Suppressor macrophage treated with lipopolysaccharide for 1 hour (primary cell): ENCODE measurements at regions not wholly inside any gene's neighbourhood (a gene's known extent, or its start where the extent isn't known, plus 50 kb on each side); places are given as distances from the start of the nearest gene placed in this dataset.
"Not testable (repeated sequence)": the region's sequence is repeated elsewhere in the genome, so short reads cannot be mapped to it uniquely, and the experiment has no call there.

Experiments
- DNase-seq, 3 donors: peaks; one replicate each; pipeline ENCODE4 v3.0.0-alpha.2; 2020 to 2022

DNA sequence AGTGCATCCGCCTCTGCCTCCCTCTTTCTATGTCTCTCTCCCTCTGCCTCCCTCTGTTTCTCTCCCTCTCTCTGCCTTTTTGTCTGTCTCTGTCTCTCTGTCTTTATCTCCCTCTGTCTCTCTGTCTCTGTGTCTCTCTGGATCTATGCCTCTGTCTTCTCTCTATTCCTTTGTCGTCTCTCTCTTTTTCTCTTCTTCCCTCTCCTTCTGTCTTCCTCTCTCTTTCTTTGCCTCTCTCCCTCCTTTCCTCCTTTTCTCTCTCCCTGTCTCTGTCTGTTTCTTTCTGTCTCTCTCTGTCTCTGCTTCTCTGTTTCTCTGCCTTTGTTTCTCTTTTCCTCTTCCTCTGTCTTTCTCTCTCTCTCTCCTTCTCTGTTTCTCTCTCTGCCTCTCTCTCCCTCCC lies 678.8 kb upstream of the NRP1 start:
- DNase-seq, result no peak

DNA sequence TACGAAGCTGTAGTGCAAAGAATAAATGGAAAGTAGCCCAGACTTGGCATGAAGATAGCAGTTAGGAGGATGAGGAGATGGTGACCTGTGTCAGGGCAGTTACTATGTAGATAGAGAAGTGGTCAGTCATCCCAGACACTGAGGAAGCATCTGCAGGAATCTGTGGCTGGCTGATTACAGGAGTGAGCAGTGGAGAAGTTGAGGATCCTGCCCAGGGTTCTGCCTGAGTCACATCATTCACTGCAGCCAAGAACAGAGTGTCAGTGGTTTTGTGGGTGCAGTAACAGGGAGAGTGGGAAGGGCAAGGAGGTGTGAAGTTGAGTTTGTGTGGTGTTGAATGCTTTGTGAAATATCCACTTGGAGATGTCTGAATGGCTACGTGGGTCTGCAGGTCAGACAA lies 676.4 kb upstream of the NRP1 start:
- DNase-seq, result peak; percentile 11 to 22 (median 12)

DNA sequence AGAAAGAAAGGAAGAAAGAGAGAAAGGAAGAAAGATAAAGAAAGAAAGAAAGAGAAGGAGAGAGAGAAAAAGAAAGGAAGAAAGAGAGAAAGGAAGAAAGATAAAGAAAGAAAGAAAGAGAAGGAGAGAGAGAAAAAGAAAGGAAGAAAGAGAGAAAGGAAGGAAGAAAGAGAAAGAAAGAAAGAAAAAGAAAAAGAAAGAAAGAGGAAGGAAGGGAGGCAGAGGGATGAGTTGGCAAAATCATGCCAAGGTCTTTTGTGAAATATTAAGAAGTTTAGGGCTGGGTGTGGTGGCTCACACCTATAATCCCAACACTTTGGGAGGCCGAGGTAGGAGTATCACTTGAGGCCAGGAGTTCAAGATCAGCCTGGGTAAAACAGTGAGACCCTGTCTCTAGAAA lies 675.8 kb upstream of the NRP1 start:
- DNase-seq, result not testable (repeated sequence)

DNA sequence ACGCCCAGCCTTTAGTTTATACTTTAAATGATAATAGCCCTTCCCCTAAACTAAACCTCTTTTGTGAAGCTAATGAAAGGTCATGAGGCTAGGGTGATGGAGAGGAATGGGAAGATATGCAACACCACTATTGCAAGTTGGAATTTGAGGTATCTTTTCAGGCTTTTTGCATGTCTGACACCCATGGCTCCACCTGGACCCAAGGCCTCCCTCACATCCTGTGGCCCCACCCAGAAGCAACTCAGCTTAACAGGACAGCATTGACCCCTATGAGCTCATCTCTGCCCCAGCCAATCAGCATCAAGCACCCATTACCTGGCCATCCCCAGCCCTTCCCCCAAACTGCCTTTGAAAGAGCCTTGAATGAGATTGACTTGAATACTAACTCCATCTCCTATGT lies 674.2 kb upstream of the NRP1 start:
- no peak for DNase-seq

DNA sequence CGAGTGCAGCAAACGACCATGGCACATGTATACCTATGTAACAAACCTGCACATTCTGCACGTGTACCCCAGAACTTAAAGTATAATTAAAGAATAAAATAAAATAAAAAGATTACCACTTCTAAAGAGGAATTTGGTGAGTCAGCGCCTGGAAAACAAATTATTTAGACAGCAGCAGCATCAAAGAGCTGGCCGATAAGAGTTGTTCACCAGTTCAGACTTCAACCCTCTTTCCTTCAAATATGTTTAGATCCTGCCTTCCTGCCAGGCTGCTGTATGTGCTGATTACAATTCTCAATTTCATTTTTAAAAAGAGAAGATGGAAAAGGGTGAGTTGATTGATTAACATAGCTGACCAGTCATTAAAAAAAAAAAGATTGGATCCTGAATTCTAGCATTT lies 672.0 kb upstream of the NRP1 start:
- DNase-seq, result no peak

DNA sequence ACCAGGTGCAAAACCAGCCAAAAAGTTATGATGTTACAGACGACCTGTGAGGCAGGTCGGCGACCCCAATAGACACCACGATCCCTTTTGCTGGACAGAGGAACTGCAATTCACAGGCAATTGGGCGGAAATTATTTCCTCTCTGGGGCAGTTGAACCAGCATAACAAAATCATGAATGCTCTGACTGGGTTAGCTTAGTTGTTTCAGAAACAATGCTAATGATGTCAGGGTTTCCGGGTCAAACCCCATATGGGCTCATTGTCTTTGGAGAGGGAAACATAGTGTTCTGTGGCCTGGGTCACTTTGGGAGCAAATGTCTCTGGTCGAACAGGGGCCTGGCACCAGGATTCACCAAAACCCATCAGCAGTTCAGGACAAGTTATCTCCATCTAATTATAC lies 669.1 kb upstream of the NRP1 start:
- no peak for DNase-seq

DNA sequence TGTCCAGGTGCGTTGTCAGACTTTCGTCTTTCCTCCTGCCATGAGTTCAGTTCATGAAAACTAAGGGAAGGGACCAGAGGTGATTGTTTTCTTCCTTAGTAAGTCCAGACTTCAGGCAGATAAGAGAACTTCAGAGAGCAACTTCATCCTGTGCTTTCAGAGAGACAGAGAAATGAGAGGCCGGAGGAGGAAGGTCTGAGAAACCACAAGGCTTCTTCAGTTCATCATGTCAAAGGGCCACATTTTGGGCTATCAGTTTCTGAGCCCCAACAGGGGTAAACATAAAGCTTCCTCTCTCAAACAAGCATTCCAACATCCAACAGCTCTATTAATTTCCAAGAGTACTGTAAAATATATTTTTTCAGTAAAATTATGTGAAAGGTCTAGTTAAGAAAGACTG lies 668.4 kb upstream of the NRP1 start:
- DNase-seq, result no peak

DNA sequence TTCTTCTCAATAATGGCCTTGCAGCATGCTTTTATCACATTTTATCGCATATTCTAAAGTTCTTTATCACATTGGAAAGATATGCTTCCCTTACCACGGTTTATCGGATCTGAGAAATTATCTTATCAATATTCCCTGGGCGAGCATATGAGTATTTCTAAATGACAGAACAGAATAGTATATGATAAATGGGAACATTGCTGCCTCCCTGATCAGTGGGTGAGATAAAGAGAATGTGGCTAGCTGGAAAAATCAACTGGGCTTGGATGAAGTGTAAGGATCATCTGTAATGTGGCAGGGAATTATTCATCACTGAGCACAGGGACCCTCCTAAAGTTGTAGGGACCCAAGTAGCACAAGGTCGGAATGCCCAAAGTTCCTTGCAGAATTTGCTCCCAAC lies 667.4 kb upstream of the NRP1 start:
- DNase-seq, result no peak

DNA sequence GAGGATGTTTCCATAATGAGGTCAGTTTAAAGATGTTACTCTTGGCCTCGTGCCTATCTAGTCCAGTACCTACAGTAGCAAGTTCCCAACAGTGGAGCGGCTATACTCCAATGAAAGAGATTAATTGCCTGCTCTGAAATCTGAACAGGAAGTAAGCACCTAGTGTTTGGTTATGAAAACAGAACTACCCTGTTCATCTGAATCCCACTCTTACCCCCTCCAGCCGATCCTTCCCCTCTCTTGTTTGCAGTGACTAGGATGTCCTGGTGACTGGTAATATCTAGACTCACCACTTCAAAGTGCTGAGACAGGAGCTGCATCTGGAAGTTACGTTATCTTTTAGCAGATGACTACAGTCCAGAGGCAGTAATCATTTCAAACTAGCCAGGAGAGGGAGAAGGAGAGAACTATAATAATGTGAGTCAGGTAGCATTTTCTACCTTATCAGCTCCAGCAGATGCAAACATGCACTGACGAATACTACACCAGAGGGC lies 666.7 kb upstream of the NRP1 start:
- DNase-seq, result no peak

DNA sequence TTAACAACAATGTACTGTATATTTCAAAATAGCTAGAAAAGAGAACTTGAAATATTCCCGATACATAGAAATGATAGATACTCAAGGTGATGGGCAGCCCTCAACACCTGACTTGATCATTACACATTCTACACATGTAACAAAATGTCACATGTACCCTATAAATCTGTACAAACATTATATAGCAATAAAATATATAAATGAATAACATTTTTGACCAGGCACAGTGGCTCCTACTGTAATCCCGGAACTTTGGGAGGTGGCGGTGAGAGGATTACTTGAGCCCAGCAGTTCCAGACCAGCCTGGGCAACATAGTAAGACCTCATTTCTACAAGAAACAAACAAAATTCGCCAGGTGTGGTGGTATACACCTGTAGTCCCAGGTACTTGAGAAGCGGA lies 659.5 kb upstream of the NRP1 start:
- no peak for DNase-seq

DNA sequence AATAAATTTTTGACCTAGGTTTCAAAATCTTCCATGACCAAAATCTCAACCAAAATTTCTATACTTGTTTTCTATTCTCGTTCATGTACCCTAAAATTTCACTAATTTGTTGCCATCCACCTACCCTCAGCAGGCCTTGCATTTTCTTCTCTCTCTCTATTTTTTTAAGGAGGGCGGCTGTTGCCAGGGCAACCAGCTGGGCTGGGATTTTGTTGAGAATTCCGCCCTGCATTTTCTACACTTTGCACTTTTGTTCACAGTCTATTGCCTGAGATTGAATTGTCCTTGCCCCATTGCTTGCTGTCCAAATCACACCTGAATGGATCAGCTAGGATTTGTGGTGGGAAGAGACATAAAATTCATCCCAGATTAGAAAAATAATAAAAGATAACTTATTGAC lies 657.5 kb upstream of the NRP1 start:
- no peak for DNase-seq

DNA sequence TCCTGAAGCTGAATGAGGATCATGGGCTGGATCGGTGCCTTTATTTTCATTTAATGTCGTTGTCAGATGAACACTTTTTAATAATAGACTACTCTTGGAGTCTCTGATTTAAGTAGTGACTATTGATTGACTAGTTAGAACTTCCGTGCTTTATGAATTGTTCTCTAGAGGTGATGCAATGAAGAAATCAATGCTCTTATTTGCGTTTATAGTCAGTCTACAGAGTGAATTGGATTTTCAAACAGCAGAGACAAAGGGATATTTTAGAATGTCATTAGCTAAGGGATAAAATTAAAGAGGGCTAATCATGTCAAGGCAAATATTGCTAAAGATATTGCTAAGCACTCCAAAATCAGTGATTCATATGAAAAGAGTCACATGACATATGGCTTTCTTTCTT lies 652.0 kb upstream of the NRP1 start:
- DNase-seq, result no peak

DNA sequence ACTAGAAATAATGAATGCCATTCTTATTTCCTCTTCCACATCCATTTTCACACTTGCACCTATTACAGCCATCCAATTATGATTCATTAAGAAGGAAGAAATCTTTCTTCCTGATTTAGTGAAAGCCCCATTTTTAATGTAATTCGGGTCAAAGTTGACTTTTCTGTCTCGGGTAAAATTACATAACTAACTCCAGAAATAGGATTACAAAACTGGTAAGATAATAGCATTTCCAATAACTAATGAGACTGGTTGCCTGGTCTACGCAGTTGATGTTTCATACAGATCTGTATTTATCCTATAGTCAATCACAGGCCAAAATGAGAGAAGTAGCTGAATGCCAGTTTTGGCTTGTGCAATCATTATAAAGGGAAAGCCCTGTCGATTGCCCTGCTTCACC lies 651.5 kb upstream of the NRP1 start:
- peak; percentile 11 to 19 (median 12) for DNase-seq

DNA sequence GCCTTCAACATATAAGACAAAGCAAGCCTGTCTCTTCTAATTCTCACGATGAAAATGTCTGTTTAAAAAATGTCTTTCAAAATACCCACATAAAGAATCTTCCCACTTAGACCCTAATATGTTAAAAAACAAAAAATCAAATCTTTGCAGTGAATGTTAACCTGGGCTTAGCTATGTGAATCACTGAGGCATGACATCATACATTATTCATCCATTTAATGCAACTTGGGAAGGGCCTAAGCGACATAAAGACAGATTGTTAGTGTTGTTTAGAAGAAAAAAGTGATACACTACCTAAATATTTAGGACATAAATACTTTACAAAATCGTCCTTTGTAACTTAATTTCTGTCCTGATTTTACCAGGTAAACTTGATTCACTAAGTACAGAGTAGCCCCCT lies 648.5 kb upstream of the NRP1 start:
- DNase-seq, result peak in 1 of 3 donors; percentile 9

DNA sequence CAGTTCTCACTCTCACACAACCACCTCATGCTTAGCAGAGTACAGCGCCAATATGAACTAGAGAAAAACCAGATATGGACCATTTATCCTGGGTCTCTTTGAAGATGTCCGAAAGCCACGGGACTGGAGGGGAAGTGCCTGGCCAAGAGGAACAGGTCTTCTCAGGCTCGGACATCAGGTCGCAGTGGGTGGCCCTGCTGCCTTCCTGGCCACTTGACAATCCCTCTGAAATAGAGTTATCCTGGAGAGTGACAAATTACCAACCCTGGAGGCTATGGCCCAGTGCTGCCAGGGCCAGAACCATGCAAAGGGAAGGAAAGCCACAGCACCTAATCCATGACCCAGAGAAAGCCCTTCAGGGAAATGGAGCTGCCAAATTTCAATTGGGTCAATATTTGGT lies 646.8 kb upstream of the NRP1 start:
- DNase-seq, result no peak

DNA sequence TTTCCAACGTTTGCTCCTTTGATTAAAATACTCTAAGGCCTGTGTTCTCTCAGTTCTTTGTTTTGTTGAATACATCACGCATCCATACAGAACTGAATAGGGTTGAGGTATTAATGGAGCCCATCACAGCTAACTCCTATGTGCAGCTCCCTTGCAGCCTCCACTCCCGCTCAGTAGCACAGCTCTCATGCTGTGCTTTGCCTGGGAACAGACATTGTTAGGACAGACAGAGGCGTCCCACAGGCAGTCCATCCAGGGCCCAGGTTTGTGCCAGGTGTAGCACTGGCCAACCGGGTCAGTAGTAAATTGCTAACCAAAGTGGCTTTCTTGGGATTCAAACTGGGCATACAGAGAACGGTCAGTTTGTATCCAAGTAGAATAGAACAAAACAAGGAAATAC lies 644.7 kb upstream of the NRP1 start:
- DNase-seq, result no peak

DNA sequence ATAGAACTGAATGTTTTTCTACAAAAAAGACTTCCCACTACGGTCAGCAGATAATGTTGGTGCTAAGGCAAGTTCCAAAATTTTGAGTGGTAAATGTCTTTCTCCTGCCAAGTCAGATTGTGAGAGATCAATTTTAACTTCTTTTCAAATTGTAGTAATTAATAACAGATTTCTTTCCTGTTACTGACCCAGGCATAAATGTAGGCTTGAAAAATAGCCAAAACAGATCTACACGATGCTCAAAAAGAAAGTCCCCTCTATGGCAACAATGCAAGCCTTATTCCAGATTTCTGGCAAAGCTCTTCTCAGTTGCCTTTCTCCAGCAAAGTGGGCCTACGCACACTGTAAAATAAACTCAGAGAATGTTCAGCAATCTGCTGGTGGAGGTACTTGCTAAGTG lies 641.0 kb upstream of the NRP1 start:
- DNase-seq, result no peak

DNA sequence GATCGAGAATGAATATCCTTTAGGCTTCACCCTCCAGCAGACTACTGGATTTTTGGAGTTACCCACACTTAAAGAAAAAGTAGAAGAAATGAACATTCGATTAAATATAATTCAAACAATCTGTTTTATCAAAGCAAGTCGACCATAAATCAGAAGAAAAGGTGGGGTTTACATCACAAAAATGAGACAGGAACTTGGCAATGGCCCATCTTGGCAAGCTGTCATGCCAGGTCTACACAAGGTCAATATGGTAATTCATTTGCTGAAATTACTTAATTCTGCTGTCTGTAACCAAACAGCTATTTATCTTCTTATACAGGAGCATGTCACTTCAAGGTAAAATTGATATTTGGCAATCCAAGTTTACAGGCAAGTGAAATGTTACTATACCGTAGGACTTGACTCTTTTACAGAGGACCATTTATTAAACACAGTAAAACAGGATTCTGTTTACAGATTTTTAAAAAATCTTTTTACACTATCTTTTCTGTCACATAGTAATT lies 640.6 kb upstream of the NRP1 start:
- DNase-seq, result no peak

DNA sequence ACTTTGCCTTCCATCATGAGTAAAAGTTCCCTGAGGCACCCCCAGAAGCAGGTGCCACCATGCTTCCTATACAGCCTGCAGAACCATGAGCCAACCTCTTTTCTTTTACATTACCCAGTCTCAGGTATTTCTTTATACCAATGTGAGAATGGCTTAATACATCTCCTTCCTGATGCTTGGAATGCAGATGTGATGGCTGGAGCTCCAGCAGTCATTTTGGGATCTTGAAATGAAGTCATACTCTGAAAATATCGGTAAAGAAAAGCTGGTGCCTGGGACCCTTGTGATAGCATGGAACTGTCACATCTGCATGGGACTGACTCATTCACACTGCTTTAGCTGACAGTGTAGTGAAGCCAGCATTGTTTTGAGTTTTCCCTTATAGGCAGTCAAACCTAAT lies 634.5 kb upstream of the NRP1 start:
- no peak for DNase-seq

DNA sequence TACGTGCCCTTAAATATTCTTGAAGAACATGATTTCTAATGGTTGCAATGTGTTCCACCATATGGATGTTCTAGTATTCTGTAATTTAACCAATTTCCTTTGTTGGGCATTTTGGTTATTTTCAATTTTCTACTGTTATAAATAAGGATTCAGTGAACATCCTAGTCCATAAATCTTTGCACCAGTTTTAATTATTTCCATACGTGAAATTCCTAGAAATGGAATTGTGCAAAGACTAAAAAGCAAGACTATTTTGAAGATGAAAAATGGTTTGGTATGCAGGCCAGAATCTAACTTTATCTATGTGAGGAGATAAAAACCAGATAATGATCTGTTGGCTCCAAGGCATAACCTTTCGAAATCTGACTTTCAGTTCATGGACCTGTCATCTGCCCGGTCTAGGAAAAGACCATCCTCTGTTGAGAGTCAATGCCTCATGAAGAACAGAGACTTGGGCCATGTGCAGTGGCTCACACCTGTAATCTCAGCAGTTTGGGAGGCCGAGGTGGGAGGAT lies 633.2 kb upstream of the NRP1 start:
- DNase-seq, result no peak

DNA sequence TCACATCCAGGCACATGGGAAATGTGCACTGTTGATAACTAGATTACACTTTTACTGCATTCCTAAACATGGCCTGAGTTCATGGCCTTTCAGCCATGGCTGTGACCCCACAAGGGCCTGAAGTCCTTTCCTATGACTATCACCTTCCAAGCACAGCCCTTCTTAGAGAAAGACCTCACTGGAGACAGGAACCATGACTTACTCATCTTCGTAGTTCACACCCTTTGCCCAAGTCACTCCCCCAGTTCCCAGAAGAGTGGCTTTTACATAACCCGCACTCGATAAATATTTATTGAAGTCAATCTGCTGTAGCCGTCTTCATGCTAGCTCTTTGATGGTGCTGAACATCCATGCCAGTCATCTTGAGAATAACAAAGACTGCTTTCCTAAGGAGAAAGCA lies 632.5 kb upstream of the NRP1 start:
- no peak for DNase-seq

DNA sequence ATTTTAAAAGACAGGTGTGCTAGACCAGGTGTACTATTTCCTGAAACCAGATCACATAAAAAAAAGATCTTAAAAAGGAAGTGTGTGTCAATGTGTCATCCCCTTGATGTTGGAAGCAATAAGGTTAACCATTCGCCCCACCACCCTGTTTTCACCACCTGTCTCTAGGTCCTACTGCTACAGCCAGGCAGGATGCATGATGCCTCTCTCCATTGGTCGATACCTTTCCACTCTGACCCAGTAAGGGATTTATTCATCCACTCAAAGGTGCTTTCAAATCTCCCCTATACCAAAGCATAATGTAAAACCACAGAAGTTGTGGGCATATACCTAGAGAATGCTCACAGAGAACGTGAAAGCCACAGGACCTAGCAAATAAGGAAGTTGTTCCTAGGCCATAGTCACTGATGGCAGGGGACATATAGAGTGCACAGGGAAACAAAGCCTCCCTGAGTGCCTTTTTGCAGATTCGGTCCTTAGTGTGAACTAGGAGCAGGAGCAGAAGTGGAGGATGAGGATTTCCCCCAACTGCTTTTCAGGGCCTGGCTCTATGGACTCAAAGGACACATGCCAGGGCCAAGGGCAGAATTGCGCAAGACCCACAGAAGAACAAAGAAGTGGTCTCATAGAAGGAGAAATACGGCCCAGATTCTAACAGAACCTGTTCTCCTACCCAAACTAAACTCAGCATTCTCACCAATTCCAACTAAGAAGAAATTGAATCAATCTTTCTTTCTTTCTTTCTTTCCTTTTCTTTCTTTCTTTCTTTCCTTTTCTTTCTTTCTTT lies 631.5 kb upstream of the NRP1 start:
- DNase-seq, result peak in 2 of 3 donors; percentile 7 to 10

DNA sequence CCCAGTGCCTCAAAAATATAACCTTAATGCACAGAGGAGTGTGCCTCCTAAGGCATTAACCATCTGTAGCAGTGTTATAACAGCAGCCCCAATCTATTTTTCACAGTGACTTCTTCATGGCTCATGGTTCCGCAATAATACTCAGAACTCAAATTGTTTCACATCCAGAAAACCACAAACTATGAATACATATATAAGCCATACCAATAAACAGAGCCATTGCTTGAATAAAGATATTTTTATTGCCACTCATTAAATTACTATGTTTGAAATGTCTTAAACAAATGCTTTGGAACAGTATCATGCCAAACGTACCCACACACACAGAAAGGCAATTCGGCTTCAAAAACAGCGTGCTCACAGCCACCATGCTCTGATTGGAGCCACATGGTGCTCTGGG lies 629.3 kb upstream of the NRP1 start:
- DNase-seq, result no peak

DNA sequence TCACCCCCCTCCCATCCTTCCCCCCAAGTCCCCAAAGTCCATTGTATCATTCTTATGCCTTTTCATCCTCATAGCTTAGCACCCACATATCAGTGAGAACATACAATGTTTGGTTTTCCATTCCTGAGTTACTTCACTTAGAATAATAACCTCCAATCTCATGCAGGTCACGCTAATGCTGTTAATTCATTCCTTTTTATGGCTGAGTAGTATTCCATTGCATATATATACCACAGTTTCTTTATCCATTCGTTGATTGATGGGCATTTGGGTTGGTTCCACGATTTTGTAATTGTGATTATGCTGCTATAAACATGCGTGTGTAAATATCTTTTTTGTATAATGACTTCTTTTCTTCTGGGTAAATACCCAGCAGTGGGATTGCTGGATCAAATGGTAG lies 621.9 kb upstream of the NRP1 start:
- not testable (repeated sequence) for DNase-seq

DNA sequence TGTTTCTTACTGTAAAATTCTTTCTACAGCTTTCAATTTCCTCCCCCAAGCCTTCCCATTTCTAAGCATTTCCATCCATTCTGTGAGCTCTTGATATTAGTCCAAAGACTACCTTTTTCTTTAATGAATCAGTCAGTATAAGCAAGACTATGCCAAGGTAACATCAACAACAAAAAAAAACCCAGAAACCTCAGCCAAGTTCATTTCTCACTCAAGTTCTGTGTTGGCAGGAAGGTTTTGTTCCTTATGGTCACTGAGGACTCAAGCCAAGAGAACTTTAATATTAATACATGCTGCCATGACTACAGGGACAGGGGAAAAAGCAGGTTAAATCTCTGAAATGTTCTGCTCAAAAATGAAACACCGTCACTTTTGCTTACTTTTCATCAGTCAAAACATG lies 621.2 kb upstream of the NRP1 start:
- no peak for DNase-seq
